IPS-15b (cell line): ENCODE measurements at regions not wholly inside any gene's neighbourhood (a gene's known extent, or its start where the extent isn't known, plus 50 kb on each side); places are given as distances from the start of the nearest gene placed in this dataset.
"Not testable (repeated sequence)": the region's sequence is repeated elsewhere in the genome, so short reads cannot be mapped to it uniquely, and the experiment has no call there.

Experiments used
- H3K27me3 ChIP-seq: one replicate; pipeline ENCODE4 v1.6.1; 2013; ENCODE audit warnings: low read length; ENCODE audit not compliant: control insufficient read depth, insufficient read depth
- H3K36me3 ChIP-seq: one replicate; pipeline ENCODE4 v1.6.1; 2013; ENCODE audit warnings: low read length; ENCODE audit not compliant: control insufficient read depth, insufficient read depth
- H3K4me1 ChIP-seq: one replicate; pipeline ENCODE4 v1.6.1; 2013; ENCODE audit warnings: mild to moderate bottlenecking, low read length; ENCODE audit not compliant: control insufficient read depth, insufficient read depth
- H3K4me3 ChIP-seq: one replicate; pipeline ENCODE4 v1.5.1; 2013; ENCODE audit warnings: low read depth, low read length
- H3K9ac ChIP-seq: one replicate; pipeline ENCODE4 v1.6.1; 2013; ENCODE audit warnings: low read depth, mild to moderate bottlenecking, low read length
- H3K9me3 ChIP-seq: one replicate; pipeline ENCODE4 v1.6.1; 2013; ENCODE audit warnings: mild to moderate bottlenecking, low read length; ENCODE audit not compliant: control insufficient read depth, insufficient read depth

- H3K36me3 ChIP-seq, H3K9me3 ChIP-seq, H3K4me1 ChIP-seq, H3K27me3 ChIP-seq, H3K4me3 ChIP-seq, H3K9ac ChIP-seq: not testable (repeated sequence)
These were observed 603.8 kb downstream of the TTLL7 start for GRCh38 chr1:83395130-83395529.

GRCh38 chr1:83386946-83387345, 612.0 kb downstream of the TTLL7 start:
- not testable (repeated sequence) for H3K9ac ChIP-seq, H3K4me3 ChIP-seq, H3K27me3 ChIP-seq, H3K36me3 ChIP-seq, H3K4me1 ChIP-seq, H3K9me3 ChIP-seq

- not testable (repeated sequence) for H3K4me1 ChIP-seq, H3K9me3 ChIP-seq, H3K36me3 ChIP-seq, H3K4me3 ChIP-seq, H3K9ac ChIP-seq, H3K27me3 ChIP-seq
These were observed 615.8 kb downstream of the TTLL7 start for GRCh38 chr1:83383107-83383506.

GRCh38 chr1:83373018-83373417, 625.9 kb downstream of the TTLL7 start:
- not testable (repeated sequence) for H3K27me3 ChIP-seq, H3K9me3 ChIP-seq, H3K4me3 ChIP-seq, H3K9ac ChIP-seq, H3K4me1 ChIP-seq, H3K36me3 ChIP-seq

GRCh38 chr1:83369853-83370252, 629.1 kb downstream of the TTLL7 start:
- H3K9me3 ChIP-seq, H3K9ac ChIP-seq, H3K27me3 ChIP-seq, H3K36me3 ChIP-seq, H3K4me3 ChIP-seq, H3K4me1 ChIP-seq: not testable (repeated sequence)

- not testable (repeated sequence) for H3K27me3 ChIP-seq, H3K9ac ChIP-seq, H3K9me3 ChIP-seq, H3K4me3 ChIP-seq, H3K36me3 ChIP-seq, H3K4me1 ChIP-seq
These were observed 633.6 kb downstream of the TTLL7 start for GRCh38 chr1:83365320-83365719.

- not testable (repeated sequence) for H3K36me3 ChIP-seq, H3K9ac ChIP-seq, H3K4me1 ChIP-seq, H3K27me3 ChIP-seq, H3K4me3 ChIP-seq, H3K9me3 ChIP-seq
These were observed 653.6 kb downstream of the TTLL7 start for GRCh38 chr1:83345375-83345774.

GRCh38 chr1:83343767-83344166, 655.2 kb downstream of the TTLL7 start:
- not testable (repeated sequence) for H3K36me3 ChIP-seq, H3K4me1 ChIP-seq, H3K27me3 ChIP-seq, H3K4me3 ChIP-seq, H3K9ac ChIP-seq, H3K9me3 ChIP-seq

GRCh38 chr1:83342995-83343394, 655.9 kb downstream of the TTLL7 start:
- H3K9me3 ChIP-seq, H3K4me1 ChIP-seq, H3K36me3 ChIP-seq, H3K4me3 ChIP-seq, H3K9ac ChIP-seq, H3K27me3 ChIP-seq: not testable (repeated sequence)

- H3K4me1 ChIP-seq, H3K27me3 ChIP-seq, H3K36me3 ChIP-seq, H3K4me3 ChIP-seq, H3K9me3 ChIP-seq, H3K9ac ChIP-seq: not testable (repeated sequence)
These were observed 666.6 kb downstream of the TTLL7 start for GRCh38 chr1:83332308-83332707.

GRCh38 chr1:83318366-83318765, 680.6 kb downstream of the TTLL7 start:
- Histone ChIP-seq H3K9me3 (no peaks in the 10 kb centered on the region), H3K36me3 (no peaks in the 10 kb centered on the region), H3K27me3 (no peaks in the 10 kb centered on the region), H3K4me1 (no peaks in the 10 kb centered on the region), H3K9ac (no peak overlapping the region), H3K4me3 (no peak overlapping the region)

- H3K27me3 ChIP-seq, H3K36me3 ChIP-seq, H3K4me1 ChIP-seq, H3K9ac ChIP-seq, H3K9me3 ChIP-seq, H3K4me3 ChIP-seq: not testable (repeated sequence)
These were observed 683.5 kb downstream of the TTLL7 start for GRCh38 chr1:83315446-83315845.

- H3K27me3 ChIP-seq, H3K36me3 ChIP-seq, H3K9me3 ChIP-seq, H3K4me1 ChIP-seq, H3K9ac ChIP-seq, H3K4me3 ChIP-seq: not testable (repeated sequence)
These were observed 688.8 kb downstream of the TTLL7 start for GRCh38 chr1:83310161-83310560.
